ENCODE measurements at regions not wholly inside any gene's neighbourhood (a gene's known extent, or its start where the extent isn't known, plus 50 kb on each side); places are given as distances from the start of the nearest gene placed in this dataset.

- WGBS, 2 donors (ENCODE audit: extremely low coverage in 2 of 2, insufficient read length in 2 of 2, insufficient replicate concordance in 1 of 2) = no CpG with 5 or more reads among the region's 3 CpGs
- Histone ChIP-seq H3K4me3 (ENCODE audit: low read length in 2 of 2) (no peak overlapping the region), H2BK5ac (ENCODE audit: low read length) (no peak overlapping the region), H3K4me1 (ENCODE audit: control insufficient read depth in 2 of 2, insufficient read depth in 1 of 2, low read depth in 1 of 2, low read length in 2 of 2) (no peaks in the 10 kb centered on the region), H3K23ac (ENCODE audit: low read depth, low read length, poor library complexity) (no peak overlapping the region), H2AFZ (ENCODE audit: low read length) (peak overlapping the region; percentile 70), H2BK12ac (ENCODE audit: low read length) (no peak overlapping the region), H2AK5ac (ENCODE audit: low read depth, low read length) (no peak overlapping the region), H3K4ac (ENCODE audit: low read length) (no peak overlapping the region), H3K4me2 (ENCODE audit: insufficient read depth, low read length, poor library complexity, severe bottlenecking) (no peak overlapping the region), H2BK120ac (ENCODE audit: low read depth, low read length) (no peak overlapping the region), H4K91ac (ENCODE audit: low read depth, low read length, poor library complexity) (no peak overlapping the region), H3K18ac (ENCODE audit: low read length) (no peak overlapping the region), H3K14ac (ENCODE audit: low read length) (no peak overlapping the region), H4K8ac (ENCODE audit: low read depth, low read length) (no peak overlapping the region), H3K27ac (replicated peaks; ENCODE audit: low read length) (no peak overlapping the region), H2BK15ac (ENCODE audit: low read length) (no peak overlapping the region), H3K27me3 (ENCODE audit: control insufficient read depth in 3 of 3, insufficient read depth in 3 of 3, low read depth in 1 of 3, low read length in 3 of 3) (no peaks in the 10 kb centered on the region), H3K9ac (ENCODE audit: low read depth, low read length, poor library complexity) (no peak overlapping the region), H3K9me3 (replicated peaks in 1 of 2; ENCODE audit: control insufficient read depth in 2 of 2, insufficient read depth in 1 of 2, low read depth in 1 of 2, low read length in 2 of 2) (no peaks in the 10 kb centered on the region), H3K79me1 (ENCODE audit: low read depth, low read length) (no peaks in the 10 kb centered on the region), H3K36me3 (replicated peaks in 1 of 2; ENCODE audit: control insufficient read depth in 2 of 2, insufficient read depth in 2 of 2, low read length in 2 of 2) (no peaks in the 10 kb centered on the region)
- DNase-seq (ENCODE audit: low spot score) = no peak
Measured at GRCh38 chr3:167929968-167930367, 165.8 kb downstream of the GOLIM4 start.

DNA sequence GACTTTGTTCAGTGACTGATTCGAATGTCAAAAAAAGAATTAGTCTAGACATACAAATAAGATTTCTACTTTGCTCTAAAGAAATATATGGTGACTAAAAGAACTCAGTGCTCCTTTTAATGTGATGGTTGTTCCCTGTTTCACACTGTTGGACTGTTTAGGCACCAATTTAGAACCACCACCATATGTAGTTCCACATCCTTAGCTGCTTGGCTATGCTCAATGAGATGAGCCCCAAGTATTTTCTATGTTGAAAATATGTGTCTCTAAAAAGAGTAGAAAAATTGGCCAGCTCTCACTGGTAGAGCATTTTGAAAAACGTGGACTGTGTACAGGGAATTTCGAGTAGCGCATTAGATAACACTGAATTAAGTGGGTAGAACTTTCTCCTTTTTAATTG lies 167.3 kb downstream of the GOLIM4 start:
- no peaks in the 10 kb centered on the region for H3K79me1 ChIP-seq (ENCODE audit: low read depth, low read length)
- H3K27ac ChIP-seq (replicated peaks; ENCODE audit: low read length) = no peak overlapping the region
- H3K4me3 ChIP-seq (ENCODE audit: low read length in 2 of 2) = no peak overlapping the region
- H2BK5ac ChIP-seq (ENCODE audit: low read length) = no peak overlapping the region
- no peak overlapping the region for H4K8ac ChIP-seq (ENCODE audit: low read depth, low read length)
- no peak overlapping the region for H3K14ac ChIP-seq (ENCODE audit: low read length)
- no peak overlapping the region for H3K4me2 ChIP-seq (ENCODE audit: insufficient read depth, low read length, poor library complexity, severe bottlenecking)
- WGBS, 2 donors (ENCODE audit: extremely low coverage in 2 of 2, insufficient read length in 2 of 2, insufficient replicate concordance in 1 of 2) = no CpG with 5 or more reads among the region's 4 CpGs
- no peak overlapping the region for H3K23ac ChIP-seq (ENCODE audit: low read depth, low read length, poor library complexity)
- no peak for DNase-seq (ENCODE audit: low spot score)
- no peak overlapping the region for H3K9ac ChIP-seq (ENCODE audit: low read depth, low read length, poor library complexity)
- H3K9me3 ChIP-seq (replicated peaks in 1 of 2; ENCODE audit: control insufficient read depth in 2 of 2, insufficient read depth in 1 of 2, low read depth in 1 of 2, low read length in 2 of 2) = no peaks in the 10 kb centered on the region
- H2BK120ac ChIP-seq (ENCODE audit: low read depth, low read length) = no peak overlapping the region
- H3K4ac ChIP-seq (ENCODE audit: low read length) = no peak overlapping the region
- no peak overlapping the region for H3K18ac ChIP-seq (ENCODE audit: low read length)
- H4K91ac ChIP-seq (ENCODE audit: low read depth, low read length, poor library complexity) = no peak overlapping the region
- no peaks in the 10 kb centered on the region for H3K4me1 ChIP-seq (ENCODE audit: control insufficient read depth in 2 of 2, insufficient read depth in 1 of 2, low read depth in 1 of 2, low read length in 2 of 2)
- H2BK12ac ChIP-seq (ENCODE audit: low read length) = no peak overlapping the region
- no peak overlapping the region for H2AFZ ChIP-seq (ENCODE audit: low read length)
- H3K27me3 ChIP-seq (ENCODE audit: control insufficient read depth in 3 of 3, insufficient read depth in 3 of 3, low read depth in 1 of 3, low read length in 3 of 3) = no peaks in the 10 kb centered on the region
- H2BK15ac ChIP-seq (ENCODE audit: low read length) = no peak overlapping the region
- no peaks in the 10 kb centered on the region for H3K36me3 ChIP-seq (replicated peaks in 1 of 2; ENCODE audit: control insufficient read depth in 2 of 2, insufficient read depth in 2 of 2, low read length in 2 of 2)
- H2AK5ac ChIP-seq (ENCODE audit: low read depth, low read length) = no peak overlapping the region

- Histone ChIP-seq H3K9ac (ENCODE audit: low read depth, low read length, poor library complexity) (no peak overlapping the region), H2AFZ (ENCODE audit: low read length) (no peak overlapping the region), H3K23ac (ENCODE audit: low read depth, low read length, poor library complexity) (no peak overlapping the region), H3K4ac (ENCODE audit: low read length) (no peak overlapping the region), H4K8ac (ENCODE audit: low read depth, low read length) (no peak overlapping the region), H2BK5ac (ENCODE audit: low read length) (no peak overlapping the region), H3K27me3 (ENCODE audit: control insufficient read depth in 3 of 3, insufficient read depth in 3 of 3, low read depth in 1 of 3, low read length in 3 of 3) (no peaks in the 10 kb centered on the region), H2BK120ac (ENCODE audit: low read depth, low read length) (no peak overlapping the region), H2BK12ac (ENCODE audit: low read length) (no peak overlapping the region), H3K4me3 (ENCODE audit: low read length in 2 of 2) (no peak overlapping the region), H2BK15ac (ENCODE audit: low read length) (no peak overlapping the region), H3K4me2 (ENCODE audit: insufficient read depth, low read length, poor library complexity, severe bottlenecking) (no peak overlapping the region), H3K4me1 (ENCODE audit: control insufficient read depth in 2 of 2, insufficient read depth in 1 of 2, low read depth in 1 of 2, low read length in 2 of 2) (no peaks in the 10 kb centered on the region), H3K18ac (ENCODE audit: low read length) (no peak overlapping the region), H3K14ac (ENCODE audit: low read length) (no peak overlapping the region), H3K36me3 (replicated peaks in 1 of 2; ENCODE audit: control insufficient read depth in 2 of 2, insufficient read depth in 2 of 2, low read length in 2 of 2) (no peaks in the 10 kb centered on the region), H3K9me3 (replicated peaks in 1 of 2; ENCODE audit: control insufficient read depth in 2 of 2, insufficient read depth in 1 of 2, low read depth in 1 of 2, low read length in 2 of 2) (no peaks in the 10 kb centered on the region), H4K91ac (ENCODE audit: low read depth, low read length, poor library complexity) (no peak overlapping the region), H3K27ac (replicated peaks; ENCODE audit: low read length) (no peak overlapping the region), H3K79me1 (ENCODE audit: low read depth, low read length) (no peaks in the 10 kb centered on the region), H2AK5ac (ENCODE audit: low read depth, low read length) (no peak overlapping the region)
- no peak for DNase-seq (ENCODE audit: low spot score)
Measured at GRCh38 chr3:167920747-167921146, 175.0 kb downstream of the GOLIM4 start.

- H2BK15ac ChIP-seq (ENCODE audit: low read length) = no peak overlapping the region
- H3K4me2 ChIP-seq (ENCODE audit: insufficient read depth, low read length, poor library complexity, severe bottlenecking) = no peak overlapping the region
- no peak overlapping the region for H4K8ac ChIP-seq (ENCODE audit: low read depth, low read length)
- no peaks in the 10 kb centered on the region for H3K27me3 ChIP-seq (ENCODE audit: control insufficient read depth in 3 of 3, insufficient read depth in 3 of 3, low read depth in 1 of 3, low read length in 3 of 3)
- H3K14ac ChIP-seq (ENCODE audit: low read length) = no peak overlapping the region
- H2BK5ac ChIP-seq (ENCODE audit: low read length) = no peak overlapping the region
- no peak overlapping the region for H4K91ac ChIP-seq (ENCODE audit: low read depth, low read length, poor library complexity)
- H3K36me3 ChIP-seq (replicated peaks in 1 of 2; ENCODE audit: control insufficient read depth in 2 of 2, insufficient read depth in 2 of 2, low read length in 2 of 2) = no peaks in the 10 kb centered on the region
- no peak overlapping the region for H3K9ac ChIP-seq (ENCODE audit: low read depth, low read length, poor library complexity)
- no peak overlapping the region for H2BK120ac ChIP-seq (ENCODE audit: low read depth, low read length)
- no peaks in the 10 kb centered on the region for H3K4me1 ChIP-seq (ENCODE audit: control insufficient read depth in 2 of 2, insufficient read depth in 1 of 2, low read depth in 1 of 2, low read length in 2 of 2)
- H3K4ac ChIP-seq (ENCODE audit: low read length) = no peak overlapping the region
- no peak overlapping the region for H3K18ac ChIP-seq (ENCODE audit: low read length)
- no peak overlapping the region for H3K4me3 ChIP-seq (ENCODE audit: low read length in 2 of 2)
- H3K79me1 ChIP-seq (ENCODE audit: low read depth, low read length) = no peaks in the 10 kb centered on the region
- H3K23ac ChIP-seq (ENCODE audit: low read depth, low read length, poor library complexity) = no peak overlapping the region
- DNase-seq (ENCODE audit: low spot score) = no peak
- H2AFZ ChIP-seq (ENCODE audit: low read length) = no peak overlapping the region
- no peaks in the 10 kb centered on the region for H3K9me3 ChIP-seq (replicated peaks in 1 of 2; ENCODE audit: control insufficient read depth in 2 of 2, insufficient read depth in 1 of 2, low read depth in 1 of 2, low read length in 2 of 2)
- H3K27ac ChIP-seq (replicated peaks; ENCODE audit: low read length) = no peak overlapping the region
- no peak overlapping the region for H2AK5ac ChIP-seq (ENCODE audit: low read depth, low read length)
- WGBS, 2 donors (ENCODE audit: extremely low coverage in 2 of 2, insufficient read length in 2 of 2, insufficient replicate concordance in 1 of 2) = no CpG with 5 or more reads among the region's 1 CpG
- no peak overlapping the region for H2BK12ac ChIP-seq (ENCODE audit: low read length)
Measured at GRCh38 chr3:167919590-167919989, 176.1 kb downstream of the GOLIM4 start.

Measured in neuronal stem cell (in vitro differentiated cells).